A673 (cell line): ENCODE measurements at regions not wholly inside any gene's neighbourhood (a gene's known extent, or its start where the extent isn't known, plus 50 kb on each side); places are given as distances from the start of the nearest gene placed in this dataset.

Experiments used
- EZH2 ChIP-seq: fragments of 200-600 bp; sonication (generic); IDR thresholded peaks from 2 replicates; pipeline ENCODE4 v1.6.1; 2017; ENCODE audit warnings: borderline replicate concordance, low read depth, mild to moderate bottlenecking, mixed read lengths, antibody characterized with exemption, low read length; ENCODE audit not compliant: poor library complexity, severe bottlenecking
- TF ChIP-seq, protein P1 (sequence below): fragments of 300-800, 200-600 bp; sonication (generic); conservative IDR thresholded peaks from 2 replicates; pipeline ENCODE4 v1.5.1; 2017; ENCODE audit warnings: low read depth, mild to moderate bottlenecking, antibody characterized with exemption, low read length, moderate library complexity, mixed read lengths

DNA sequence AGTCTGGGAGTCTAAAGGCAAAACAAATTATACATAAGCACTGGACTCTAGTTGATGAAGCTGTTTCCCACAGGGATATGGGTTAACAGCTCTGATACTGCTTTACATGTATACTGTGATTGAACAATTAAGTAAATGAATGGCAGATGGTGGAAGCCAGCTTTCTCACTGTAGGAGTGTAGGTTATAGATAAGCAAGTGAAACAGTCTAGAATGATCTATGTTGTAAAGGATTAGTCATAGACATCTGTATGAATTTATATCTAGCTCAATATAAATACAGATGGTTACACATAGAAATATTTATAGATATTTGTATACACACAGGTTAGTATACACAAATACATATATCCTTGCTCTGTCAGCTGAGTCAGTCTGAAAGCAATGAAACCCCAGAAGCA lies 276.1 kb downstream of the PPARGC1A start:
- TF ChIP-seq, protein P1, sequence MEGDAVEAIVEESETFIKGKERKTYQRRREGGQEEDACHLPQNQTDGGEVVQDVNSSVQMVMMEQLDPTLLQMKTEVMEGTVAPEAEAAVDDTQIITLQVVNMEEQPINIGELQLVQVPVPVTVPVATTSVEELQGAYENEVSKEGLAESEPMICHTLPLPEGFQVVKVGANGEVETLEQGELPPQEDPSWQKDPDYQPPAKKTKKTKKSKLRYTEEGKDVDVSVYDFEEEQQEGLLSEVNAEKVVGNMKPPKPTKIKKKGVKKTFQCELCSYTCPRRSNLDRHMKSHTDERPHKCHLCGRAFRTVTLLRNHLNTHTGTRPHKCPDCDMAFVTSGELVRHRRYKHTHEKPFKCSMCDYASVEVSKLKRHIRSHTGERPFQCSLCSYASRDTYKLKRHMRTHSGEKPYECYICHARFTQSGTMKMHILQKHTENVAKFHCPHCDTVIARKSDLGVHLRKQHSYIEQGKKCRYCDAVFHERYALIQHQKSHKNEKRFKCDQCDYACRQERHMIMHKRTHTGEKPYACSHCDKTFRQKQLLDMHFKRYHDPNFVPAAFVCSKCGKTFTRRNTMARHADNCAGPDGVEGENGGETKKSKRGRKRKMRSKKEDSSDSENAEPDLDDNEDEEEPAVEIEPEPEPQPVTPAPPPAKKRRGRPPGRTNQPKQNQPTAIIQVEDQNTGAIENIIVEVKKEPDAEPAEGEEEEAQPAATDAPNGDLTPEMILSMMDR, result no peak
- no peak for TF ChIP-seq EZH2
